Right lobe of liver (tissue), 4 donors: ENCODE measurements at regions not wholly inside any gene's neighbourhood (a gene's known extent, or its start where the extent isn't known, plus 50 kb on each side); places are given as distances from the start of the nearest gene placed in this dataset.

Experiments used
- POLR2A ChIP-seq: fragments of 450-650 bp; IDR thresholded peaks from one replicate; pipeline ENCODE4 v1.6.1; 2017; ENCODE audit warnings: antibody characterized with exemption, mild to moderate bottlenecking
- TF ChIP-seq, protein P1 (sequence below), 4 donors: fragments of 200-600 bp in 3 of 4; fragments of 450-650 bp in 1 of 4; IDR thresholded peaks; one replicate each; pipeline versions ENCODE4 v1.5.1 to v1.8.0; 2016 to 2022; ENCODE audit warnings: antibody characterized with exemption in 4 of 4, mild to moderate bottlenecking in 2 of 4
- donor health status: DM: no; HTN: no; CAD: no.
- donor health status: DM: no; HTN: no; CAD: no.
- donor health status: DM: no; HTN: yes; CAD: no.

DNA sequence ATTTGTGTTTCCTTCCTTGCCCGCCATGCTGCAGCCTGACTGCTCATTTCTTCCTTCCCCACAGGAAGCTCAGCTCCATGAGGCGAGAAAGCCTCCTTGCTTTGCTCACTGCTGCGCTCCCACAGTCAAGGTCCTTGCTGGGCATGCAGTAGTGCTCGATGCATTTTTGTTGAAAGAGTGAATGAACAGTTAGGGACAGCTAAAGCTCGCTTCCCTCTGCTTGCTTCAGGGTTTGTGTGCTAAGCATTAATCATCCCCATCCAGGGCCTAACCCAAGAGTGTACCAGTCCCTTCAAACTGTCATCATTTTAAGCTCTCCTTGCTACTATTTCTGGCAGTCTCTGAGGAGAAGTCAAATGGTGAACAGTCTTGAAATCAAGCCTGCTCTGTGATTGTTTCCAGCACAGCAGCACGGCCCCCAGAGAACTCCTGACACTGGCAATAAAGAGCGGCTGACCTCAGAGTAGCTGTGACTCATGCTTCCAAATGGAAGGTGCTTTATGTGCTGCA, 171.7 kb upstream of the SOX11 start:
- TF ChIP-seq POLR2A, result no peak
- TF ChIP-seq, protein P1, sequence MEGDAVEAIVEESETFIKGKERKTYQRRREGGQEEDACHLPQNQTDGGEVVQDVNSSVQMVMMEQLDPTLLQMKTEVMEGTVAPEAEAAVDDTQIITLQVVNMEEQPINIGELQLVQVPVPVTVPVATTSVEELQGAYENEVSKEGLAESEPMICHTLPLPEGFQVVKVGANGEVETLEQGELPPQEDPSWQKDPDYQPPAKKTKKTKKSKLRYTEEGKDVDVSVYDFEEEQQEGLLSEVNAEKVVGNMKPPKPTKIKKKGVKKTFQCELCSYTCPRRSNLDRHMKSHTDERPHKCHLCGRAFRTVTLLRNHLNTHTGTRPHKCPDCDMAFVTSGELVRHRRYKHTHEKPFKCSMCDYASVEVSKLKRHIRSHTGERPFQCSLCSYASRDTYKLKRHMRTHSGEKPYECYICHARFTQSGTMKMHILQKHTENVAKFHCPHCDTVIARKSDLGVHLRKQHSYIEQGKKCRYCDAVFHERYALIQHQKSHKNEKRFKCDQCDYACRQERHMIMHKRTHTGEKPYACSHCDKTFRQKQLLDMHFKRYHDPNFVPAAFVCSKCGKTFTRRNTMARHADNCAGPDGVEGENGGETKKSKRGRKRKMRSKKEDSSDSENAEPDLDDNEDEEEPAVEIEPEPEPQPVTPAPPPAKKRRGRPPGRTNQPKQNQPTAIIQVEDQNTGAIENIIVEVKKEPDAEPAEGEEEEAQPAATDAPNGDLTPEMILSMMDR (IDR thresholded peaks at IDR 0.05), result no peak
